Ovary (tissue), 3 donors: ENCODE measurements at regions not wholly inside any gene's neighbourhood (a gene's known extent, or its start where the extent isn't known, plus 50 kb on each side); places are given as distances from the start of the nearest gene placed in this dataset.

Experiments used
- EP300 ChIP-seq: sonication (generic); formaldehyde crosslinking; IDR thresholded peaks from one replicate; pipeline ENCODE4 v1.6.1; 2017; ENCODE audit warnings: antibody characterized with exemption
- POLR2A ChIP-seq: fragments of 450-650 bp; IDR thresholded peaks from one replicate; pipeline ENCODE4 v1.6.1; 2017; ENCODE audit warnings: antibody characterized with exemption, mild to moderate bottlenecking, moderate library complexity
- TF ChIP-seq, protein P1 (sequence below), 3 donors: fragments of 450-650 bp in 2 of 3; fragments of 200-600 bp in 1 of 3; IDR thresholded peaks; one replicate each; pipeline versions ENCODE4 v1.5.1 to v1.8.0; 2016 to 2022; ENCODE audit warnings: antibody characterized with exemption in 3 of 3, mild to moderate bottlenecking in 1 of 3
- donor health status: DM: no; HTN: no; CAD: no.

GRCh38 chr13:107025991-107026390 lies 458.1 kb upstream of the ARGLU1 start:
- TF ChIP-seq, protein P1, sequence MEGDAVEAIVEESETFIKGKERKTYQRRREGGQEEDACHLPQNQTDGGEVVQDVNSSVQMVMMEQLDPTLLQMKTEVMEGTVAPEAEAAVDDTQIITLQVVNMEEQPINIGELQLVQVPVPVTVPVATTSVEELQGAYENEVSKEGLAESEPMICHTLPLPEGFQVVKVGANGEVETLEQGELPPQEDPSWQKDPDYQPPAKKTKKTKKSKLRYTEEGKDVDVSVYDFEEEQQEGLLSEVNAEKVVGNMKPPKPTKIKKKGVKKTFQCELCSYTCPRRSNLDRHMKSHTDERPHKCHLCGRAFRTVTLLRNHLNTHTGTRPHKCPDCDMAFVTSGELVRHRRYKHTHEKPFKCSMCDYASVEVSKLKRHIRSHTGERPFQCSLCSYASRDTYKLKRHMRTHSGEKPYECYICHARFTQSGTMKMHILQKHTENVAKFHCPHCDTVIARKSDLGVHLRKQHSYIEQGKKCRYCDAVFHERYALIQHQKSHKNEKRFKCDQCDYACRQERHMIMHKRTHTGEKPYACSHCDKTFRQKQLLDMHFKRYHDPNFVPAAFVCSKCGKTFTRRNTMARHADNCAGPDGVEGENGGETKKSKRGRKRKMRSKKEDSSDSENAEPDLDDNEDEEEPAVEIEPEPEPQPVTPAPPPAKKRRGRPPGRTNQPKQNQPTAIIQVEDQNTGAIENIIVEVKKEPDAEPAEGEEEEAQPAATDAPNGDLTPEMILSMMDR (IDR thresholded peaks at IDR 0.05), result no peak
- TF ChIP-seq POLR2A (no peak), EP300 (no peak)
